Neural progenitor cell (in vitro differentiated cells): ENCODE measurements at regions not wholly inside any gene's neighbourhood (a gene's known extent, or its start where the extent isn't known, plus 50 kb on each side); places are given as distances from the start of the nearest gene placed in this dataset.

Experiments used
- DNase-seq: peaks from one replicate; pipeline ENCODE4 v3.0.0-alpha.2; 2016; ENCODE audit warnings: low spot score
- H2AFZ ChIP-seq: fragments of 200-600 bp; sonication (generic); replicated peaks from 2 replicates; pipeline ENCODE4 v1.6.1; 2016; ENCODE audit warnings: antibody characterized with exemption
- H3F3A ChIP-seq: fragments of 200-600 bp; sonication (generic); 2 replicates; pipeline ENCODE4 v1.6.1; 2016; ENCODE audit warnings: antibody characterized with exemption, low read depth
- H3K27ac ChIP-seq: fragments of 200-600 bp; sonication (generic); 2 replicates; pipeline ENCODE4 v1.5.1; 2016; ENCODE audit warnings: mild to moderate bottlenecking
- H3K27me3 ChIP-seq: fragments of 200-600 bp; sonication (generic); 2 replicates; pipeline ENCODE4 v1.6.1; 2016; ENCODE audit warnings: mild to moderate bottlenecking, moderate library complexity
- H3K36me3 ChIP-seq: fragments of 200-600 bp; sonication (generic); 2 replicates; pipeline ENCODE4 v1.5.1; 2016
- H3K4me1 ChIP-seq: fragments of 200-600 bp; sonication (generic); 2 replicates; pipeline ENCODE4 v1.6.1; 2016; ENCODE audit warnings: mixed run types
- H3K4me2 ChIP-seq: fragments of 200-600 bp; sonication (generic); 2 replicates; pipeline ENCODE4 v1.6.1; 2016
- H3K4me3 ChIP-seq: fragments of 200-600 bp; sonication (generic); 2 replicates; pipeline ENCODE4 v1.5.1; 2016
- H3K79me2 ChIP-seq: fragments of 200-600 bp; sonication (generic); 2 replicates; pipeline ENCODE4 v1.6.1; 2016; ENCODE audit warnings: low read depth
- H3K9ac ChIP-seq: fragments of 200-600 bp; sonication (generic); 2 replicates; pipeline ENCODE4 v1.6.1; 2016
- H3K9me3 ChIP-seq: fragments of 200-600 bp; sonication (generic); 2 replicates; pipeline ENCODE4 v1.5.1; 2016; ENCODE audit warnings: low read depth
- H4K20me1 ChIP-seq: fragments of 200-600 bp; sonication (generic); 2 replicates; pipeline ENCODE4 v1.6.1; 2016; ENCODE audit warnings: low read depth
- H3K27ac Mint-ChIP-seq: 3 replicates; pipeline ENCODE4 v1.8.0; 2021; ENCODE audit warnings: mixed read lengths
- H3K27me3 Mint-ChIP-seq: 2 replicates; pipeline ENCODE4 v1.8.0; 2022; ENCODE audit warnings: low read depth, mild to moderate bottlenecking, inconsistent platforms, moderate library complexity, mixed read lengths; ENCODE audit not compliant: insufficient read depth
- H3K36me3 Mint-ChIP-seq: 3 replicates; pipeline ENCODE4 v1.8.0; 2021; ENCODE audit warnings: mixed read lengths
- H3K4me1 Mint-ChIP-seq: 3 replicates; pipeline ENCODE4 v1.8.0; 2021; ENCODE audit warnings: mixed read lengths
- H3K4me3 Mint-ChIP-seq: 3 replicates; pipeline ENCODE4 v1.8.0; 2021; ENCODE audit warnings: mild to moderate bottlenecking, moderate library complexity, mixed read lengths
- H3K9me3 Mint-ChIP-seq: 3 replicates; pipeline ENCODE4 v1.8.0; 2020; ENCODE audit warnings: mixed read lengths
- EZH2 ChIP-seq: fragments of 200-600 bp; sonication (generic); IDR thresholded peaks from 2 replicates; pipeline ENCODE4 v1.6.1; 2017; ENCODE audit warnings: antibody characterized with exemption, mild to moderate bottlenecking, moderate library complexity
- EZH2phosphoT487 ChIP-seq: fragments of 200-600 bp; sonication (generic); IDR thresholded peaks from 2 replicates; pipeline ENCODE4 v1.6.1; 2017; ENCODE audit warnings: antibody characterized with exemption
- TF ChIP-seq, protein P1 (sequence below): fragments of 200-600 bp; sonication (generic); IDR thresholded peaks from 2 replicates; pipeline ENCODE4 v1.5.1; 2017; ENCODE audit warnings: antibody characterized with exemption, mild to moderate bottlenecking

DNA sequence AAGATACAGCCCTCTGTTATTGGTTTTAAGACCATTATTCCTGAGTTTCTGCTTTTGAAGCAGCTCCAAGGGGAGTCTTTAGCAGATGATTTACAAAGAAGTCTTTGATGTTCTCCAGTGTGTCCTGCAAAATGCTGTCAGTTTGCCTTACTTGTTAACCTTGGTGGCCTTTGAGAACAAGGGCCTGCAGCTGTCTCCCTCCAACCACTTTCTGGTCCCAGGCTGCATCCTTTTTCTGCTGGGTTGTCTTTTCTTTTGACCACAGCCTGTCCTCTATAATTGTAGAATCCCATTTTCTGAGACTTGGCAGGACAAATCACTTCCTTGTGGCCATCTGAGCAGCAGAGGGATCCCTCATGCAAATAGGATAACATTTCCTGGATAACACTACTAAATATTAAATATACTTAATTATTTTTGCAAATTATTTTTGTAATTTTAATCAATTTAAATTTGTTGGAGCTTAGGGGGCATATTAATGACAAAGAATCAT, 281.4 kb downstream of the DMRT2 start:
- Mint-ChIP-seq H3K4me3 (no peak overlapping the region), H3K36me3 (no peaks in the 10 kb centered on the region), H3K4me1 (peaks cover 16% of the 10 kb centered on the region), H3K27ac (no peak overlapping the region), H3K27me3 (peaks cover 2% of the 10 kb centered on the region), H3K9me3 (no peaks in the 10 kb centered on the region)
- H3K79me2 ChIP-seq, result no peaks in the 10 kb centered on the region
- no peaks in the 10 kb centered on the region for H3K4me1 ChIP-seq
- no peak overlapping the region for H2AFZ ChIP-seq
- H3K27ac ChIP-seq, result no peak overlapping the region
- DNase-seq, result no peak
- H3K4me3 ChIP-seq, result no peak overlapping the region
- H4K20me1 ChIP-seq, result no peaks in the 10 kb centered on the region
- H3F3A ChIP-seq, result no peaks in the 10 kb centered on the region
- H3K4me2 ChIP-seq, result no peak overlapping the region
- H3K9me3 ChIP-seq, result peaks cover 49% of the 10 kb centered on the region
- TF ChIP-seq EZH2 (no peak), EZH2phosphoT487 (no peak)
- TF ChIP-seq, protein P1, sequence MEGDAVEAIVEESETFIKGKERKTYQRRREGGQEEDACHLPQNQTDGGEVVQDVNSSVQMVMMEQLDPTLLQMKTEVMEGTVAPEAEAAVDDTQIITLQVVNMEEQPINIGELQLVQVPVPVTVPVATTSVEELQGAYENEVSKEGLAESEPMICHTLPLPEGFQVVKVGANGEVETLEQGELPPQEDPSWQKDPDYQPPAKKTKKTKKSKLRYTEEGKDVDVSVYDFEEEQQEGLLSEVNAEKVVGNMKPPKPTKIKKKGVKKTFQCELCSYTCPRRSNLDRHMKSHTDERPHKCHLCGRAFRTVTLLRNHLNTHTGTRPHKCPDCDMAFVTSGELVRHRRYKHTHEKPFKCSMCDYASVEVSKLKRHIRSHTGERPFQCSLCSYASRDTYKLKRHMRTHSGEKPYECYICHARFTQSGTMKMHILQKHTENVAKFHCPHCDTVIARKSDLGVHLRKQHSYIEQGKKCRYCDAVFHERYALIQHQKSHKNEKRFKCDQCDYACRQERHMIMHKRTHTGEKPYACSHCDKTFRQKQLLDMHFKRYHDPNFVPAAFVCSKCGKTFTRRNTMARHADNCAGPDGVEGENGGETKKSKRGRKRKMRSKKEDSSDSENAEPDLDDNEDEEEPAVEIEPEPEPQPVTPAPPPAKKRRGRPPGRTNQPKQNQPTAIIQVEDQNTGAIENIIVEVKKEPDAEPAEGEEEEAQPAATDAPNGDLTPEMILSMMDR, result no peak
- no peak overlapping the region for H3K9ac ChIP-seq
- H3K27me3 ChIP-seq, result no peaks in the 10 kb centered on the region
- no peaks in the 10 kb centered on the region for H3K36me3 ChIP-seq

DNA sequence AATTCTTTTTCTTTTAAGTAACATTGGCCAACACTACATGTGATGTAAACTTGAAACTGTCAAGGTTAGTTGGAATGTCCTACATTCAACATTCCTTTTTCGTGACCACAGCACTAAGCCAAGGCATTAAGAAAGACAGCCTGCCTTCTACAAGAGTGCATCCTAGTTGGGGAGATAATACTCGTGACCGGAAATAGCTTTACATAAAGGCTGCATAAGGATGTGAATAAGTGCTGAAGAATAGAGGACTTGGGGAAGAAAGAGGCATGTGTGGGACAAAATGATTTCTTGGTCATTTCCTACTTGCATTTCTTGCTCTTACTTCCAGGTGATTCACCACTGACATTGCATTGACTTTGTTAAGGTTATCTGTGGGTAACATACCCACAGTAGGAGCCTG, 282.0 kb downstream of the DMRT2 start:
- H3K4me3 ChIP-seq, result no peak overlapping the region
- H3K79me2 ChIP-seq, result no peaks in the 10 kb centered on the region
- no peaks in the 10 kb centered on the region for H4K20me1 ChIP-seq
- no peak overlapping the region for H3K4me2 ChIP-seq
- no peaks in the 10 kb centered on the region for H3K4me1 ChIP-seq
- Mint-ChIP-seq H3K4me1 (peaks cover 16% of the 10 kb centered on the region), H3K4me3 (no peak overlapping the region), H3K27ac (no peak overlapping the region), H3K9me3 (no peaks in the 10 kb centered on the region), H3K27me3 (peaks cover 2% of the 10 kb centered on the region), H3K36me3 (no peaks in the 10 kb centered on the region)
- H3K9me3 ChIP-seq, result peaks cover 45% of the 10 kb centered on the region
- DNase-seq, result no peak
- H3K9ac ChIP-seq, result no peak overlapping the region
- no peaks in the 10 kb centered on the region for H3K27me3 ChIP-seq
- H3K36me3 ChIP-seq, result no peaks in the 10 kb centered on the region
- TF ChIP-seq EZH2 (no peak), EZH2phosphoT487 (no peak)
- TF ChIP-seq, protein P1, result no peak
- no peak overlapping the region for H2AFZ ChIP-seq
- H3K27ac ChIP-seq, result no peak overlapping the region
- H3F3A ChIP-seq, result no peaks in the 10 kb centered on the region

DNA sequence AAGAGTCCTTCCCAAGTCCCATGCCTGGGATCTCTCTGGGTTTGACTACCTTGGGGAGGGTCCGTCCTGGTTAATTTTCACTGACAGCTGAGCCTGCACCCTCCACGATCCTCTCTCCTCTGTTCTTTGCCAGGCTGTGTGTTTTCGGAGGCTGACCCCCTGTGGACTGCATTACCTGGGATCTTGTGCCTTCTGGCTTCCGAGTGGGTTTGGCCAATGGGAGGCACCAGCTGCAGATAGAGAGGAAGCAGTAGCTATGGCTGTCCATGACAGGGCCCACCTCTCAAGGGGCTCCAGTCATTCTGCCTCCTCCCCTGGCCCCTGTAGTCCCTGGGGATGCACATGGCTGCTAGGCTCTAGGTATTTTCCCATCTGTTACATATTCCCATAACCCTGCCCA, 285.0 kb downstream of the DMRT2 start:
- peak overlapping the region; percentile 59 for H3K27ac Mint-ChIP-seq
- Histone ChIP-seq H3K27me3 (no peaks in the 10 kb centered on the region), H3K27ac (no peak overlapping the region), H3K79me2 (no peaks in the 10 kb centered on the region), H3F3A (no peaks in the 10 kb centered on the region), H4K20me1 (no peaks in the 10 kb centered on the region), H3K36me3 (no peaks in the 10 kb centered on the region), H3K4me1 (no peaks in the 10 kb centered on the region), H3K9me3 (peaks cover 28% of the 10 kb centered on the region), H3K4me2 (no peak overlapping the region), H2AFZ (no peak overlapping the region), H3K4me3 (no peak overlapping the region), H3K9ac (no peak overlapping the region)
- peaks cover 16% of the 10 kb centered on the region for H3K4me1 Mint-ChIP-seq
- H3K36me3 Mint-ChIP-seq, result no peaks in the 10 kb centered on the region
- TF ChIP-seq, protein P1, result no peak
- TF ChIP-seq EZH2 (no peak), EZH2phosphoT487 (no peak)
- no peak for DNase-seq
- no peaks in the 10 kb centered on the region for H3K9me3 Mint-ChIP-seq
- no peak overlapping the region for H3K4me3 Mint-ChIP-seq
- peaks cover 7% of the 10 kb centered on the region for H3K27me3 Mint-ChIP-seq
